GM12865 (cell line): ENCODE measurements at regions not wholly inside any gene's neighbourhood (a gene's known extent, or its start where the extent isn't known, plus 50 kb on each side); places are given as distances from the start of the nearest gene placed in this dataset.
A peak's percentile ranks its signal among the peaks of the same experiment; 100 is the strongest.

Source experiments
- DNase-seq: peaks from one replicate; pipeline ENCODE4 v3.0.0; 2010; ENCODE audit warnings: low read depth
- H3K4me3 ChIP-seq: 2 replicates; pipeline ENCODE4 v1.5.1; 2011; ENCODE audit warnings: mild to moderate bottlenecking, low read depth, low read length, control low read depth
- CTCF ChIP-seq: IDR thresholded peaks from 2 replicates; pipeline ENCODE4 v1.5.1; 2011; ENCODE audit warnings: low read length, control low read depth, low read depth, inconsistent platforms; ENCODE audit not compliant: insufficient read depth; ENCODE audit errors: missing control alignments

- no peak overlapping the region for H3K4me3 ChIP-seq
- peak; percentile 16 for TF ChIP-seq CTCF
- peak; percentile 55 for DNase-seq
Observed at GRCh38 chr3:107117922-107118536, 259.2 kb upstream of the CCDC54 start.

- H3K4me3 ChIP-seq = no peak overlapping the region
- TF ChIP-seq CTCF = no peak
- no peak for DNase-seq
Observed at GRCh38 chr3:107124885-107125284, 252.4 kb upstream of the CCDC54 start.

- no peak overlapping the region for H3K4me3 ChIP-seq
- no peak for TF ChIP-seq CTCF
- no peak for DNase-seq
Observed at GRCh38 chr3:107128946-107129345, 248.3 kb upstream of the CCDC54 start.

- no peak overlapping the region for H3K4me3 ChIP-seq
- no peak for DNase-seq
- TF ChIP-seq CTCF = no peak
Observed at GRCh38 chr3:107130089-107130700, 247.0 kb upstream of the CCDC54 start.

- no peak for TF ChIP-seq CTCF
- no peak overlapping the region for H3K4me3 ChIP-seq
- no peak for DNase-seq
Observed at GRCh38 chr3:107132674-107133073, 244.6 kb upstream of the CCDC54 start.

- no peak for DNase-seq
- H3K4me3 ChIP-seq = no peak overlapping the region
- TF ChIP-seq CTCF = no peak
Observed at GRCh38 chr3:107133891-107134290, 243.3 kb upstream of the CCDC54 start.

- H3K4me3 ChIP-seq = no peak overlapping the region
- no peak for TF ChIP-seq CTCF
- no peak for DNase-seq
Observed at GRCh38 chr3:107142171-107142570, 235.1 kb upstream of the CCDC54 start.
